ENCODE measurements at regions not wholly inside any gene's neighbourhood (a gene's known extent, or its start where the extent isn't known, plus 50 kb on each side); places are given as distances from the start of the nearest gene placed in this dataset.

GRCh38 chr13:73399347-73400216 lies 340.8 kb downstream of the KLF5 start:
- TF ChIP-seq ZNF341 (tag by site-specific recombination; IDR thresholded peaks at IDR 0.05; ENCODE audit: low read depth) (no peak), KLF8 (tag by site-specific recombination; IDR thresholded peaks at IDR 0.05) (no peak), ZNF768 (tag by site-specific recombination; IDR thresholded peaks at IDR 0.05) (no peak), ZNF624 (tag by site-specific recombination; IDR thresholded peaks at IDR 0.05) (no peak), ZNF792 (tag by site-specific recombination; IDR thresholded peaks at IDR 0.05) (no peak), CTCF (tag by site-specific recombination; IDR thresholded peaks at IDR 0.05) (no peak), ZNF26 (tag by site-specific recombination; IDR thresholded peaks at IDR 0.05) (no peak), SP3 (tag by site-specific recombination; IDR thresholded peaks at IDR 0.05) (no peak), ZNF175 (tag by site-specific recombination; IDR thresholded peaks at IDR 0.05) (no peak), ZSCAN30 (tag by site-specific recombination; IDR thresholded peaks at IDR 0.05) (no peak), SP2 (tag by site-specific recombination; IDR thresholded peaks at IDR 0.05) (no peak), ZNF274 (IDR thresholded peaks at IDR 0.05; ENCODE audit: low read length) (no peak), ZNF274 (tag by site-specific recombination; IDR thresholded peaks at IDR 0.05; ENCODE audit: borderline replicate concordance) (no peak), YY1 (tag by site-specific recombination; IDR thresholded peaks at IDR 0.05) (no peak)

All from HEK293 (cell line).